Renal cortical epithelial cell (primary cell): ENCODE measurements at regions not wholly inside any gene's neighbourhood (a gene's known extent, or its start where the extent isn't known, plus 50 kb on each side); places are given as distances from the start of the nearest gene placed in this dataset.

Source experiments
- DNase-seq: peaks from one replicate; pipeline ENCODE4 v3.0.0-alpha.2; 2011; ENCODE audit warnings: low read depth

- no peak for DNase-seq
Measured at GRCh38 chr5:39476843-39477220, 52.1 kb upstream of the DAB2 start.

GRCh38 chr5:39475881-39476842 lies 51.4 kb upstream of the DAB2 start:
- peak; percentile 24 for DNase-seq

- DNase-seq, result no peak
Measured at GRCh38 chr5:39475159-39475571, 50.4 kb upstream of the DAB2 start.
